Activated effector memory CD4-positive, alpha-beta T cell treated with Interleukin-2 at 50 U/mL for 16 hours (primary cell): ENCODE measurements at regions not wholly inside any gene's neighbourhood (a gene's known extent, or its start where the extent isn't known, plus 50 kb on each side); places are given as distances from the start of the nearest gene placed in this dataset.

Source experiments
- DNase-seq: peaks from one replicate; pipeline ENCODE4 v3.0.0-alpha.2; 2020

GRCh38 chr7:371779-372545 lies 82.0 kb downstream of the FOXL3 start:
- DNase-seq, result no peak

DNA sequence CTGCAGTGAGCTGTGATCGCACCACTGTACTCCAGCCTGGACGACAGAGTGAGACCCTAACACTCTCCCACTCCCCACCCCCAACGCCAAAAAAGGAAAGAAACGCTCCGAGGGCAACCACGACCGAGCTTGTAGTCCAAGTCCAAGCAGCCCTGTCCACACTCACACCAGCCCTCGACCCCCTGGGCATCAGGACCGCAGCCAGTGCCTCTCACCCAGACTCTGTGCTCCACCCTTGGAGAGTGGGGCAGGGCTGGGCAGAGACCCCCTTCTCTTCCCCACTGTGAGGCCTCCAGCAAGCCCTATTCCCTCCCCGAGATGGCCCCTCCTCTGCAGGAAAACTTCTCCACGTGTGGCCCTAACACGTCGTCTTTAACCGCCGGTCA lies 82.6 kb downstream of the FOXL3 start:
- no peak for DNase-seq

DNA sequence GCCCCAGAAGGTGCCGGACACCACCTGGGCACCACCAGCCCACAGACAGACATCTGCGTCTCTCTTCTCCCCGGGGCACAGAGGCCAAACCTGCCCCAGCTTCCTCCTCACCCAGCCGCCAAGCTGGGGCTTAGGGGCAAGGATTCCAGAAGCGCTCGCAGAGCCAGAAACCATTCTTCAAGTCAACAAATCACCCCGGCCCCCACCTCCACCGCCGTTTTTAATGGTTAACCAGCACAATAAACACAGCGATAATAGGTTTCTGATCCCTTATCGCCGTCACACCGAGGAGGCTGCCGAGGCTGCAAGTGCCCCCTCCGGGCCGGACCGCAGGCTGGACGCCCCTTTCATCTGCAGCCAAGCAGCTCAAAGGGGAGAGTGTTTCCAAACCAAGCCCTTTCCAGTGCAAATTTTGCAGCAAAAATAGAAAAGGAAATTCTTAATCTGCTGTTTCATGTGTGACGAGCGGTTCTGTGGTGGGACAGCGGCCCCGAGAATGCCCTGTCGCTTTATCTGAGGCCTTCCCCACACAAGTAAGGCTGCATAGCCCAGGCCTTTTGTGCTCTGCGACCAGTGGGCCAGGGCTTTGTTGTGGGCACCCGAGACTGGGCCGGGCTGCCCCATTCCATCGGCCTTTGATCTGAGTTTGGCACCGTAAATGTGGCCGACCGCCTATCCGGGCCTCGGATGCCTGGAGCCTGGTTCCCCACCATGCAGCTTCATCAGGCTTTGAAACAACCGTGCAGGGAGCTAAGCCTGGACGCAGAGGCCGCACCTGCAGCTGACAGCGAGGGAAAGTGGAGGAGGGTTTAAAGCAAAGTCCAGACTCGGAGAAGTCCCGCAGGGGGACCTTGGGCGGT lies 83.2 kb downstream of the FOXL3 start:
- DNase-seq, result no peak

GRCh38 chr7:373818-374705 lies 84.1 kb downstream of the FOXL3 start:
- DNase-seq, result no peak

DNA sequence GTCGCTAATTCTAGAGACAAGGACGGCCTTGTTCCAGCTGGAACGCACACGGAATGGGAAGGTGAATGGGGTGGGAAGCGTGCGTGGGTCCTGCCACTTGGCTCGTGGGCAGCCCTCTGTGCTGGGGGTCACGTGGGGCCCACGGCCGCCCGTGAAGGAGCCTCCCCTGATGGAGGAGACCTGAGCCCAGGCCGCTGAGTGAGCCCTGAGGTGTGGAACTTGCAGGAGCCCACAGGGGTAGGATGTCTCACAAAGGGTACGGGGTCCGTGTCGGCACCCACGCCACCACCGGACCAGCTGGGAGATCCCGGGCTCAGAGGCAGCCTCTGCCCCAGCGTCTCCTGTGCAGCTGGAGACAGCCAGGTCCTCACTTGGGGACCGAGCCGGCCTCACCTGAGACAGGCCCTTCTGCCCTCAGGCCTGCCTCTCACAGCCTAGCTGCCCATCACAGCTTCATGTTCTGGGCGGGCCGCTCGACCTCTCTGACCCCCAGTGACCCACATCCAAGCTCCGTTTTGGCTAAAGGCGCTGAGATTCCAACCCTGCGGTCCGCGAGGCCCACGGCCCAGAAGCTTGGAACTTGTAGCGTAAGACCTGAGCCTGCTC lies 84.8 kb downstream of the FOXL3 start:
- no peak for DNase-seq

DNA sequence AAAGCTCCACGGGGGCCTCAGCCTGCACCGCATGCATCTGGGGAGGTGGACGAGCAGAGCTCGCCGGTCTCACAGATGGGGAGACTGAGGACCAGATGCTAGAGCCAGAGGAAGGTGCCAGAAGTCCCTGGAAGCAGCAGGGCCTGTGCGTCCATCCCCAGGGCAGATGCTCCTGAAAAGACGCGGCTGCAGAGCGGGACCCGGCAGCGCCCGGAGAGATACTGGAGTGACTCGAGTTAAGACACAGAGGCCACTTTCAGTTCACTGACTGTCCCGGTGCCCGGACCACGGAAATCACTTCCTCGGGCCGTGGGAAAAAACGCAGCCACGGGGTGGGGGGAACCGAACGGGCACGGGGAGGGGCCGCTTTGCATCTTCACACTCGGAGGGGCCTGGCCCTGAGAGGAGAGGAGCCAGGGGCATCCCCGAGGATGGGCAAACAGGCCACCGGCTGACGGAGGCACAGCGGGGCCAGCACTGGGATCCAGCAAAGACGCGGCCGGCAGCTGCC lies 85.4 kb downstream of the FOXL3 start:
- no peak for DNase-seq

- DNase-seq, result no peak
These were observed 85.9 kb downstream of the FOXL3 start for GRCh38 chr7:375901-376305.

DNA sequence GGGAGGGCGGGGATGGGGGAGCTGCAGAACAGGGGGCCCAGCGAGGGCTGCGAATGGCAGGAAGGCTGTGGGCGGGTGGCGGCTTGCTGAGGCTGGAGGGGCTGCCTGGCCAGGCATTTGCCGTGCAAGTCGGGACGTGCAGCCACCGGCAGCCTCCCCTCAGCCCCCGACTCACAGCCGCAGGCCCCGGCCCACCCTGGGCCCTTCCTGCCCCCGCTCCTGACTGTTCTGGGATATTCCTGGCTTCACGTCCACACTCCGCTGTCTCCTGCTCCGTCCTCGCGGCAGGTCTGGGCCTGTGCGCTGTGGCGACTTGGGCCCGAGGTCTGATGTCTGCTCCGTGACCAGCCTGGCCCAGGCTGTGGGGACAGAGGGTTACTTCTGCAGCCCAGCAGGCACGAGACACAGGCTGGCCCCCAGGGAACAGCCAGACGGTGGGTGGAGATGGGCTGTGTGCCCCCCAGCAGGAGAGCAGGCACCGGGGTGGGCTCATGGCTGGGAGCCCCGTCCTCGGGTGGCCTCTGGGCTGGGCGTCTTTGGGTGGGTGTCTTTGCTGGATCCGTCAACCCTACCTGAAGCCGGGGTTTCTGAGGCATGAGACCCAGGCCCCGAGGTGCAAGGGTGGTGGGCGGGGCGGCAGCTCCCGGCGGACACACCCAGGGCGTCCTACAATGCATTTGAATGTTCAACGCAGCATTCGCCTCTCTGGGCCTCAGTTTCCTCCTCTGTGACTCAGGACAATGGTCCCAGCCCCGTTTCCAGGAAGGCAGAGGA lies 86.5 kb downstream of the FOXL3 start:
- no peak for DNase-seq

- no peak for DNase-seq
These were observed 87.4 kb downstream of the FOXL3 start for GRCh38 chr7:377080-378040.

GRCh38 chr7:378041-378420 lies 88.1 kb downstream of the FOXL3 start:
- DNase-seq, result no peak

DNA sequence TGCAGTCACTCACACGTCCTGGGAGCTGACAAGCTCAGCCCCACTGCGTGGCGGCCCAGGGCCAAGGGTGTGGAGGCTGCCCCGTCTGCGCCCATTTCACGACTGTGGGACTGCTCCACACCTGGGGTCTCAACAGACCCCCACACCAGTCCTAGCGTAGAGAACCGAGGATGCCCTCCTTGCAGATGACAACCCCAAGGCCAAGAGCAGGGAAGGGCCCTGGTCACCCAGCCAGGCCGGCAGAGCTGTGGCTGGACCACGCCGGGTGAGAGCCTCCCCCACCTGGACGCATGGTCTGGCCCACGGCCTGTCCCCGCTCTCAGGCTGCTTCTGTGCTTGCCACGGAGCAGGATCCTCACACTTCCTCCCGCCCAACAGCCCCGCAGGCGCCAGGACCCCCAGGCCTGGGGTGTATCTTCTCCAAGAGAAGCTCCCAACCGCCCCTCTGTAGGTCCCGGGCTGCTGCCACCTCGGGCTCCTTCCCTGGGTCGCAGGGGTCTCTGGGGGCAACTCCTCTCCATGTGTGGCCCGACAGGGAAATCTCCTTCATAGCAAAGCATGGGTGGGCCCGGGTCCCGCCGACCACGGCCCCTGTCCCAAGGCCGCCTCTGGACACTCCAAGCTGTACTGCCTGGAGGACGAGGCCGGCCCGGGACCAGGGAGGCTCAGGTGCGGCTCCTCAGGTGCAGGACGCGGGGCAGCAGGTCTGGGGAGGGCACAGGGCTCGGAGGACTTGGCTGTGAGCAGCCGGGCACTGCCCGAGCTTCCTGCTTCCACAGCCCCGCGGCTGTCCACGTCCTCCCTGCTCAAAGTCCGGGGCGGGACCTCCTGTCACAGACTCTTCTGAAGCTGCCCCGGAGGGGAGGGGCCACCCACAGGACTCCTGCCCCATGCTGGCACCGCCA lies 88.8 kb downstream of the FOXL3 start:
- DNase-seq, result no peak

GRCh38 chr7:379456-380138 lies 89.6 kb downstream of the FOXL3 start:
- no peak for DNase-seq

DNA sequence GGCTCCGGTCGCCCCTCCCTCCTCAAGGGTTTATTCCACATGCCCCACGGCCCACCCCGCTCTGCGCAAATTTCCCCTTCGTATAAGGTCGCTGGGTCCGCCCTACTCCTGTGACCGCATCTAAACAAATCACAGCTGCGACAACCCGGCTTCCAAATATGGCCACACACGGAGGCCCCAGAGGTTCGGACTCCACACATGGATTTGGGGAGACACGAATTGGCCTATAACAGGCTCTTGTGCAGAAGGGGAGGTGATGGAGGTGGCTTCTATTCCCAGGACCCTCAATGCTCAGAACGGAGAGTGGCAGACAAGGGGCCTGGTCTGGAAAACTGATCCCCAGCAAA lies 90.1 kb downstream of the FOXL3 start:
- no peak for DNase-seq

DNA sequence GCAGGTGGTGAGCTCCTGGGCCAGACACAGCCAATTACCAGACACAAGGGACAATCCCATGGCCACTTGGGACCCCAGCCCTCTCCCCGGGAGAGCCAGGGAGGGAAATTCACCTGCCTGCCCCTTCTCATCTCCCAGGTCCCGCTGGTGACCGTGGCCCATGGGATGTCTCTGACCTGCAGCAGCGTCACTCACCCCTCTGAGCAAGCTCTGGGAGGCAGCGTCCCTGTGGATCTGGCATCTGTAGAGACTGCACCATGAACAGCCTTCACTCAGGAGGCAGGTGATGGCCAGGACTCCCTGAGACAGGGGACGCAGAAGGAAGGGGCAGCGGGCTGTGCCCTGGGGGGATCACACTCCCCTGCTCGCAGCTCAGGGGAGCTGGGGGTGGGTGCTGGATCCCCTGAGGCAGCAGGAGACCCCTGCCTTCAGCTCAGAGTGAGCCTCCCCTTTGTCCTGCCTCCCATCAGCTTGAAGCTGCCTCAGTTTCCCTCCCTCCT lies 90.8 kb downstream of the FOXL3 start:
- DNase-seq, result no peak

GRCh38 chr7:381211-382042 lies 91.5 kb downstream of the FOXL3 start:
- no peak for DNase-seq

DNA sequence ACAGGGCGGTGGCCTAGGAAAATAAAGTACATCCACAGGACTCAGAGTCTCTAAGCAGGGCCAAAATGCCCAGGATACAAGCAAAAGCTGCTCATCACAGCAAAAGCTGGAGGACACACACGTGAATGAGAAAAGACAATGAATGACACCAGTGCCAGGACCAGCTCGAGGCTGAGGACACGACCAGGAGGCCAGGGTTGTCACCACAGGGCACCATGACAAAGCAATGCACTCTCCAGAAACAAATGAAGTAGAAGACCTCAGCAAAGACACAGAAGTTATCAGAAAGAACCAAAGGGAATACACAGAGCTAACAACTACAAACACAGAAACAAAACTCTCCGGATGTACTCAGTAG lies 92.1 kb downstream of the FOXL3 start:
- DNase-seq, result no peak

GRCh38 chr7:386385-386784 lies 96.4 kb downstream of the FOXL3 start:
- no peak for DNase-seq
